GM12865 (cell line): ENCODE measurements at regions not wholly inside any gene's neighbourhood (a gene's known extent, or its start where the extent isn't known, plus 50 kb on each side); places are given as distances from the start of the nearest gene placed in this dataset.
A peak's percentile ranks its signal among the peaks of the same experiment; 100 is the strongest.

ENCODE experiments used
- DNase-seq: peaks from one replicate; pipeline ENCODE4 v3.0.0; 2010; ENCODE audit warnings: low read depth
- H3K4me3 ChIP-seq: 2 replicates; pipeline ENCODE4 v1.5.1; 2011; ENCODE audit warnings: mild to moderate bottlenecking, low read depth, low read length, control low read depth
- CTCF ChIP-seq: IDR thresholded peaks from 2 replicates; pipeline ENCODE4 v1.5.1; 2011; ENCODE audit warnings: low read length, control low read depth, low read depth, inconsistent platforms; ENCODE audit not compliant: insufficient read depth; ENCODE audit errors: missing control alignments

GRCh38 chr4:6523251-6523650 is 50.8 kb upstream of the PPP2R2C start:
- no peak for DNase-seq
- no peak overlapping the region for H3K4me3 ChIP-seq
- TF ChIP-seq CTCF: no peak

- peak; percentile 6 for DNase-seq
- TF ChIP-seq CTCF: no peak
Measured at GRCh38 chr4:6524436-6524835, 50.6 kb upstream of the MAN2B2 start.

More at GRCh38 chr4:6524436-6524835, 50.6 kb upstream of the MAN2B2 start:
- no peak overlapping the region for H3K4me3 ChIP-seq
